CD1c-positive myeloid dendritic cell (primary cell): ENCODE measurements at regions not wholly inside any gene's neighbourhood (a gene's known extent, or its start where the extent isn't known, plus 50 kb on each side); places are given as distances from the start of the nearest gene placed in this dataset.

Source experiments
- DNase-seq: peaks from one replicate; pipeline ENCODE4 v3.0.0-alpha.2; 2016; ENCODE audit errors: extremely low spot score

DNA sequence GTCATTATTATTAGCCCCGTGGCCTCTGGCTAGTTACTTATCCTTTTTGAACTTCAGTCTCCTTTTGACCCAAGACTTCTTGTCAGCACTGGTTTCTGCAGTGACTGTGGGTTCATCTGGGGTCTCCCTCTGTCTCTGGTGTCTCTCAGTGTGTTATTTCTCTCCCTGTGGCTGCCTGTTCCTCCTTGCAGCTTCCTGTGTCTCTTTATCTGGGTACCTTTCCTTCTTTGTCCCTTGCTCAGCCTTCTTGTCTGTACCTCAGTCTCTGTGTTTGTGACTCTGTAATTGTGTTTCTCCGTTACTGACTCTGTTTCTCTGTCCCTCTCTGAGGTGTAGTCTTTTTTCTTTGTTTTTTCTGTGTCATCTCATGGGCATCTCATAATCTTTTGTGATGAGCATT, 102.6 kb upstream of the CDH11 start:
- DNase-seq: no peak

DNA sequence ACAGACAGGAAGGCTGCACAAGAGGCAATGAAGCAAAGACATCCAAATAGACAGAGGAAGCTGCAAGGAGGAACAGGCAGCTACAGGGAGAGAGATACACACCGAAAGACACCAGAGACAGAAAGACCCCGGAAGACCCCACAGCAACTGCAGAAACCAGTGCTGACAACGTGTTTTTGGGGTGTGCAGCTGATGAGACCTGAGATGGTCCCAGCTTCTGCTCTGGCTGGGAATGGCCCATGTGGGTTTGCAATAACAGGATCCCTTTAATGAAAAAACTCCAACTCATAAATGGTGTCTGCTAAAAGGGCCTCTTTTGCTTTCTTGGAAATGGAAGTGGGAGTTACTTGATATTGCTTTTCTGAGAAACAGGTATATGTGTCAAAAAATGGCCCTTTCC, 101.5 kb upstream of the CDH11 start:
- no peak for DNase-seq

DNA sequence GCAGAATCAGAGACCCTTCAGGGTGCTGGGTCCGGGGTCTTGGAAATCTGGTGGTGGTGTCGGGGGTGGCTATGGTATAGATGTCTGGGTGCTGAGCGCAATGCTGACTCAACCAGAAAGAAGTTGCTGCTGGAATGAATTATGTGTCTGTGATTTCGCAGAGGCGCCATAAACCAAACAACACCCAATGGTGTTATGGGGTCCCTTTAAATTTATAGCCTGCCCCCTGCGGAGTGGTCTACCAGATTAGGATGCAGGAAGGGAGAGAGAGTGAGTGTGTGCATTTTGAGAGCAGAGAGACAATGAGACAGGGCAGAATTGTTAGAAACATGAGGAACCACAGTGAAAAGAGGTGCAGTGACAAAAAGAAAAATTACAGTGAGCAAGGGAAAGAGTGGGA, 100.7 kb upstream of the CDH11 start:
- no peak for DNase-seq

DNA sequence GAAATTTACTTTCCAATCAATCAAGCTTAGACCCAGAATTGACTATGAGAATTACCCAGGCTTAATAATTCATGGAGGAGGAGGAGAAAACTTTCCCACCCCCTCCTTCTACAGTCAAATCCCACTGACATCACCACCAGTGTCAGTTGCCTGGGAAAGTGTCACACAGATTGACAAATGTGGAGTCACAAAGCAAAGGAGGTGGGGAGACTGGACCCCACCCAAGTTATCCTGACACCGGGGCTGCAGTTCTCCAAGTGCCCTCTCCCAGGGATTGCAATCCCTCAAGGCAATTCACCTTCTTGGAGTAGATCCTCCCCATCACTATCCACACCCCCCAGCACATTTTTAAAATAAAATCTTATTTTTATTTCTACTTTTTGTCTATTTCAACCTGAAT, 100.2 kb upstream of the CDH11 start:
- no peak for DNase-seq

DNA sequence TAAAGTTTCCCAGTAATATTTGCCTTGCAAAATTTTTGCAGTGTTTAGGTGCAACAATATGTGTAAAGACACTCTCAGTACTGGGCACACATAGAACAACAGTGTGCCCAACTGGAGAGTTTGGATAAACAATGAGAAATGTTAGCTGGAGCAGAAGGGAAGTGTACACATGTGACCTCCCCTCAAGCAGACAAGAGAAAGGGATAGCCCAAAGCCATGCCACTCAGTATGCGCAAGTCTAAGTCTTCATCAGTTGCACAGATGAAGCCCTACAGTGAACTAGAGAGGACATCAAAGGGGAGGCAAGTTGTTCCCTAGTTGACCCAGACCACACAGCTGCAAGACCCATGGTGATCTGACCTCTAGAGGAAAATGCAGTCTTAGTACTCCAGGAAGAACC, 97.9 kb upstream of the CDH11 start:
- DNase-seq: no peak

DNA sequence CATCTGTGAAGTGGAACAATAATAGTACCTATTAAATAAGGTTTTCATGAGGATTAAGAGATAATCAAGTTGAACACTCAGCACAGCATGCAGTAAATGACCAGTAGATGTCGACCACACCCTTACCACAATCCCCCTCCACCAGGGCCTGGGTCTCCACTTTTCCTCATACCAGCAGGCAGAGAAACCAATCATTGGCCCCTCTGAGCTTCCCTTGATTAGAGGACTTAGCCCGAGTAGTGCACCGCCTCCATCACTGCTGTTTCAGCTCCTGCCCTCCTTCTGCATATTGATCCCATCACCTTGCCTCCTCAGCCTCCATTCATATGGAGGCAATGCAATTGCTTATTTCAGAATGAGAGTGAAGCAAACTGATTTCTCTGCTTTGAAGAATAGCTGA, 96.5 kb upstream of the CDH11 start:
- no peak for DNase-seq

DNA sequence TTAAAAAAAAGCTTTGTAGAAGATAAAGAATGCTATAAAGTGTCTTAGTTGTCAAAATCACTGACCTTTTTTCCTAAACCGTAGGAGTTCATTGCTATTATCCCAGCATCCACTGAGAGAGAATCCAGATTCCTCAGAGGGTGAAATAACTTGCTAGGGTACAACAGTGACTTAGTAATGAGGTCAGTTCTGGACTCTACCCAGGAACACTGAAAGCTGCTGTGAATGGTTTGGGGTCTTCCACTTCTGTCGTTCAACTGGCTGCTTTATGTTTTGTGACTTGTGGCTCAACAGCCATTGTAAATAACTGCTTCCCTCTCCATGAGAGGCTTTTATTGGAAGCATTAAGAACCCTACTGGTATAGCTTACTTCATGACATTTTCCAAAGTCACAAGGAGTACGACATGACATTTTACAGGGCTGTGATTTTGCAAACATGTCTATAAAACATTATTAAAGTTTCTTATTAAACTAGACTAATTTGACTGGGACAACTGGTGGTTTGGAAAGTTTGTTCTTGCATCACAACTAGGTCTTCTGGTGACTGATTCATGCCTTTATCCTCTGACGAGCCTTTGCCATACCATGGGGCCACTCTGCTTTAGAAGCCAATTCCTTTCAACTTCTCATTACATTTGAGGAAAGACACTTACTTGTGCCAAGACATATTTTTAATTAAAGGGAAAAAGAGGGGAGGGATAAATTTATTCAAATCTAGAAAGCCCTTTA, 92.2 kb upstream of the CDH11 start:
- no peak for DNase-seq

DNA sequence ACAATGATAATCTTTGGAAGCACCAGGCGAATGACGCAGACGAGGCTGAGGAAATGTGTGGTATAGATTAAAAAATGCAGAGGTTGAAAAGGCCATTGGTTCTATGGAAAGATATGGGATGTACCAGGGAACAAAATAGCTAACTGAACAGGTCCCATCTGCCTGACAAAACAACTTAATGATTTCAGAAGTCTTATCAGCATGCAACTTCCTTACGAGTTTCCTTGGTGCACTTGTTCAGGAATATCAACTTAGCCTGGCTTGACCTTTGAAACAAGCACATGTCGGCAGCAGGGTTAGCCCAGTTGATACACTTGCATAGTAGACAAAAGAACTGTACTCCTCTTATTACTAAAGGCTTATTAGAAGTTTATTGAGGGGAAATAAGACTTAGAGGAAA, 90.9 kb upstream of the CDH11 start:
- no peak for DNase-seq

DNA sequence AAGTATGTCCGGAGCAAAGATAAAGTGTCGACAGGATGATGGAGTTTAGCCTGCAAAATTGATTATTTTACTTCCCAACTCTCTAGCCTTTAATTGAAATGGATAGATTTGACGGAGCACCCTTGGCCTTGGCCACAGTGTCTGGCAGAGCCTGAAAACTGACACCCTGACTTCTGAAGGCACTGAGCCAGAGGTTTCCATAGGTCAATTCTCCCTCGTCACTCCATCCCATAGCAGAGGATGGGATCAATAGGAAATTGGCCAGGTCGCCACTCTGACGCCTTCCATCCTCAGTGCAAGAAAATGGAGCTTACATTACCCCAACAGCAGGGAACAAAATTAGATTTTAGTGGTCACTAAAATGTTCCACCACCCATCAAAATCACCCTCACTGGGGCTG, 90.4 kb upstream of the CDH11 start:
- DNase-seq: no peak

DNA sequence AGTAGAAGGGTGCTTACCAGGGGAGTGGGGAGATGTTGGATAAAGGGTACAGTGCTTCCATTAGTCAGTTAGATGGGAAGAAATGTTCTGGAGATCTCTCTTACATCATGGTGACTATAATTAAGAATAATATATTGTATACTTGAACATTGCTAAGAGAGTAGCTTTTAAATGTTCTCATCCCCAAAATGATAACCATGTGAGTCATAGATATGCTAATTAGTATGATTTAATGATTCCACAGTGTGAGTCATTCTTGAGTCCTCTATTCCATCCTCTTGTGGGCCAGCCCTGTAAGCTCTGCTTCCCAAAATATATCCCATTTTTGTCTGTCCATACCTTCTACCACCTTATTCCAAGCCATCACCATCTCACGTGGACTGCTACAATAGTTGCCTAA, 80.6 kb upstream of the CDH11 start:
- no peak for DNase-seq

DNA sequence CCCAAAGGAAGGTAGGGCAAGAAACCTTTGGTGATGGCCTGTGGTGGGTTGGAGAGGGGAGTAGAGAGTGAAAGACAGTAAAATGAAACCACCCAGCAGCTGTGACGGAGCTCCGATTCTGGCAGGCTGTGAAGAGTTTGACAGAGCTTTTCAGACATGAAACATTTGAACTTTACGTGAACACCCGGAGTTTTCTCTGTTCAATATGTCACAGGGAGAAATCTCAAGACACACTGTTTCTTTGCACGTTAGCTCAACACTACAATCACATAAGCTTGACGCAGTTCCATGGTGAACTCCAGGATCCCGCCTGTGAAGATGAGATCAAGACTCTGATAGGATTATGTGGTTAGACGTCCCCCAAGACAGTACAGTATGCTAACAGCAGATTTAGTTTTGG, 79.6 kb upstream of the CDH11 start:
- no peak for DNase-seq

DNA sequence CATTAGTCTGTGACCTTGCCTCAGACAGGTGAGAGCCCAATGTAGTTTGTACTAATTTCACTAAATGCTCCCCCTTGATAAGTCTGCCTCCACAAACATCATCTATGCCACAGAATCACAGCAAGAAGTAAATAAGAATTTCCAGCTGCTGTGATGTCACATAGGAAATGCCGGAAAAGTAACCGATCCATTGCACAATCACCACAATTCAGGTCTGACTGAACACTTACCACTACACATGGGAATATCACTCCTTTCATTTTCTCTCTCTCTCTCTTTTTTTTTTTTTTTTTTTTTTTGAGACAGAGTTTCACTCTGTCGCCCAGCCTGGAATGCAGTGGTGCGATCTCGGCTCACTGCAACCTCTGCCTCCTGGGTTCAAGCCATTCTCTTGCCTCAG, 79.0 kb upstream of the CDH11 start:
- DNase-seq: no peak

DNA sequence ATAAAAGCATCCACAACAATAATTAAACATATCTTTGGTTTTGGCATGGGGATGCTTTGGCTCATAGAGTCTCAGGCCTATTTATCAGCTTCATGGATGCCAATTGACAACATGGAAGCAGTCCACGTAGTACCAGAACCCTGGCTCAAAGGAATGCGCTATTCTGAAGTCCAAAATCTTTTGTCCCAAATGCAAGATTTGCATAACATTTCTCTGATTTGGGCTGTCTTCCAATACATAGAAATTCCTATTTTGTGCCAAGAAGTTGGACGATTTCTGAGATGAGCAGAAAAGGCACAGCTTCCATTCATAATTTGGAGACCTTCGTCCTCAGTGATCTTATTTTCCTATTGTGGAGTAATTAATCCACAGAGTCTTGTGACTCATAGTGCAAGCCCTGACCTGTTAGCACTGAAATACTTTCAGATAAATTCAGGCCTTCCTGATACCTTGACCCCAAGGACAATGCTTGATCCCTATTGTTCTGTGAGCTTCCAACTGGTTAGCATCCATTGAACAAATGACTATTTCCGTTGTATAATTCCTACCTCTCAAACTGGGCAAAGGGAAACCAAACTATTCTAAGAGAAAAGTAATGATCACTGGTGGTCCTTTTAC, 78.4 kb upstream of the CDH11 start:
- DNase-seq: no peak

DNA sequence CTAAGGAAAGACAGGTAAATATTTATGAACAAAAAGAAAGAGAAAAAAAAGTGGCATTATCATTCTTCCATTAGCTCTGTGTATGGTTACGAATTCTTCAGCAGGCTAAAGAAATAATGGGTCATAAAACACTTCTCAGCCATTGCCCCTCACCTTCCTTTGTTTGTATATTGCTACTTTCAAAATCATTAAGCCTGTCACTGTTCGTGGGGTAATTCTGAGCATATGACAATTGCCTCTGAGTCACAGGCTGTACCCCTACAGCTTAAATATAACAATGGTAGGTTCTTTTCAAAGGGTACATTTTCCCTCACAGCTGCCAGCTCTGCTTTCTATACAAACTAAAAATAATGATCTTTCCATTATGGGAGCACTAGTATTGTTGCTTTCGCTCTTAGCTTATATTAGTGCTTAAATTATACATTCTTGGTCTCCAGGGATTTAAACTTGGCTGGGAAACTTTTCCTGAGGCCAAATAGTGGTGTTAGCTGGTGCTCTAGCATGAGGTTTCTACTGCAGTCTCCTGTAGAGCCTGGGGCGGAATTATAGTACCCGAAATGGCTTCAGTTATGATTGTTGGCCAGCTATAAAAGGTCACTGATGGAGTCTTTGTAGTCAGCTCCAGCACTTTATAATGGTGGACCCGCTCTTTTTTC, 74.7 kb upstream of the CDH11 start:
- DNase-seq: no peak

DNA sequence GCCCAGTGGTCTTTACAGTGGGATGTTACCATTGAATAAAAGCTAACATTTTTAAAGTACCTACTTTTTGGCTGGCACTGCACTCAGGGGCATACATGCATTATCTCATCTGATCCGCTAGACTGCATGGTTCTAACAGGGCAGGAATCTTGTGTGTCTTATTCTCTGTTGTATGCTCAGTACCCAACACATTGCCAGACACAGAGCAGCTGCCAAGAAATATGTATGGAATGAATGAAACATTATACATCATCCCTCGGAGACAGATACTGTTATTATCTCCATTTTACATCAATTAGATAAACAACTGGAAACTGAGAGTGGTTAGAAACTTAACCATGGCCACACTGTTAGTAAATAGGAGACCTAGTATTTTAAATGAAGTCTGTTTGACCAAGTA, 74.1 kb upstream of the CDH11 start:
- no peak for DNase-seq

DNA sequence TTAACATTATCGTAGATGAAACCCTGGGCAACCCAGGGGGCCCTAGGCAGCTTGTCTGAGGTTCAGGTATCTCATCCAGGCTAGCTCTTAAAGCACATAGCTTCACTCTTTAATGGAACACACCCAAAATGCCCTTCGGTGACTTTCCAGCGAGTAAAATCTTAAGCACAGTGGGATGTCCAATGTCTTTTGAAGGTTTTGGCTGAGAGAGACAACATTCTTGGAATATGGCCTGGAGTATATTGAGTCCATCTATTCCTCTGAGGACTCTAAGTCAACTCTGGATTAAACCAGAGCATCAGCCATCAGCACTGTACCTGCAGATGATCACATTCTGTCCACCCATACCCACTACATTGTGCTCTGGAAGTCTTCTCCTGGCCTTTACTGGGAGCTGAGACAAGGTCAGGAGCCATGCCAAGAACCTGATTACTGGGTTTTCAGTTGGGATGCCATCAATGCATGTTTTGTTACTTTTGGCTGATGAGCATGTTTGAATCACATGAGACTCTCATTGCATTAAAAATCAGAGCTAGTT, 63.4 kb upstream of the CDH11 start:
- no peak for DNase-seq

DNA sequence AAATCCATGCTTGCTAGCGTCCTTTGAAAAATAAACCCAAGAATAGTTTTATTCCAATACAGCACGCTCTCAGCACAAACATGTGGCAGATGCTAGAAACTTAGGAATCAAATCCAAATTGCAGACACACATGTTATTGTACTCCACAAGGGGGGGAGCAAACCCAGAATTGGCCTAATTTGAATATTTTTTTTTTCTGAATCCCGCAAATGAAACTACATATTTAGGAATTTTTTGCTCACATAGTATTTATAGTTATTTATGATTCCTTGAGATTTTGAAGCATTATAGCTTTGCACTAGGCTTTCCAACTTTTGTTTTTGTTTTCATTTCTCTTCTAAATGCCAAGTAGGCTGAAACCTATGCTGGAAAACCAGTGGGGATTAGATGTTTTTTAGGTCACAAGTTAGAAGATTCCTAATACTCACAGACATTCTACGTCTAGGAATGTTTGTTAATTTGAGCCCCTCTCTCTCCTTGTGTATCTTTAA, 59.3 kb upstream of the CDH11 start:
- no peak for DNase-seq

DNA sequence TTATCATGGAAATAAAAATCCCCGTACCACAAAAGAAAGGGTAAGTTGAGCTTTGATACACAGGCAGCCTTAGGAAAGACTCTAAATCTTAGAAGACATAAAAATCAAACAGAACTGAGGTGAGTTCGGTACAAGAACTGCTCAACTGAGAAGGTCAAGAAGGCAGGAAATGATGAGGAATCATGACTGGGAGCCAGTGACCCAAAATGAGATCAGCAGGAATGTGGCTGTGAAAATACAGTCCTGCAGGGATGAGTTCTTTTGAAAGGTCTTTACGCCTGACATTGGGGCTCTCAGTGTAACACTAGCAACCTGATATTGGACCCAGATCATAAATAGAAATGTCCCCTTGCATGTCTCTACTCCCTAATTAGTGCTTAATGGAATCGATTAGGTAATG, 56.3 kb upstream of the CDH11 start:
- no peak for DNase-seq

DNA sequence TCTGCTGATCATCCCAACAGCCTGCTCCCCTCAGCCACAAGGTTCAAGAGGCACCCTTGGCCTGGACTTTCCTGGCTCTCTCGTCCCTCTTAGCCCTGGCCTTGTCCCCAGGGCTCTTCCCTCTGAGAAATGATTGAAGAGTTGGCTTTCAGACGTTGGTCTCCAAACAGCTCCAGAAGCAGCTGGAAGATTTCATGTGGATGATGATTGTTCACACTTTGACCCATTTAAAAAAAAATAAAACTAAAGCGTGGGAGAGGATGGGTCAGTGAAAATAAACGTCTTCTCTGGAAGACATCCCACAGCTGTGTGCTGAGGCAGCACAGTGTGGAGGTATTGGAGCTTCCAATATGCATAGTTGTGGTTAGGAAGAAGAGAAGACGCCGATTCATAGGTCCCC, 54.7 kb upstream of the CDH11 start:
- no peak for DNase-seq

DNA sequence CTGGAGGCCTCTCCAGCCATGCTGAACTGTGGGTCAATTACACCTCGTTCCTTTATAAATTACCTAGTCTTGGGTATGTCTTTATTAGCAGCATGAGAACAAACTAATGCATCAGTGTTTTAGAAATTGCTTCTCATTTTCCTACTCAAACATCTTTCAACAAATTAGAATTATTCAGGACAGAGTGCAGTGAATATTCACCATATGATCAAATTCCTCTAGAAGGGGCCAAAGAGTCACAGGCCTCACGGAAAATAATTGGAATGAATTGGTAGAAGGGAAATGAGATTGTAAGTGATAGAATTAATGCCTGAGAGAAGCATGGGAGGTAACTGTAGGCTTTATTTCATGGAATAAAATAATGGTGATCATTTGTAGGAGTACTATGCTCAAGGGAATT, 50.5 kb upstream of the CDH11 start:
- no peak for DNase-seq
